GM18873 (cell line): ENCODE measurements at regions not wholly inside any gene's neighbourhood (a gene's known extent, or its start where the extent isn't known, plus 50 kb on each side); places are given as distances from the start of the nearest gene placed in this dataset.

Source experiments
- ATAC-seq: cut with Tn5 transposase; IDR thresholded peaks from one replicate; pipeline ENCODE4 v1.9.1; 2021; ENCODE audit warnings: mild to moderate bottlenecking, moderate library complexity, moderate number of reproducible peaks; ENCODE audit not compliant: unreplicated experiment, low FRiP score

- ATAC-seq: no peak
Observed at GRCh38 chr6:170164271-170164900, 126.5 kb downstream of the DLL1 start.

GRCh38 chr6:170163405-170164170 lies 127.3 kb downstream of the DLL1 start:
- no peak for ATAC-seq

- no peak for ATAC-seq
Observed at GRCh38 chr6:170162775-170163404, 128.0 kb downstream of the DLL1 start.

- no peak for ATAC-seq
Observed at GRCh38 chr6:170162011-170162774, 128.7 kb downstream of the DLL1 start.

GRCh38 chr6:170160628-170161611 lies 130.0 kb downstream of the DLL1 start:
- ATAC-seq: no peak

GRCh38 chr6:170160031-170160627 lies 130.7 kb downstream of the DLL1 start:
- no peak for ATAC-seq

- no peak for ATAC-seq
Observed at GRCh38 chr6:170159022-170159965, 131.6 kb downstream of the DLL1 start.

- ATAC-seq: no peak
Observed at GRCh38 chr6:170158296-170159021, 132.4 kb downstream of the DLL1 start.

- no peak for ATAC-seq
Observed at GRCh38 chr6:170157567-170158218, 133.2 kb downstream of the DLL1 start.

GRCh38 chr6:170156448-170157375 lies 134.2 kb downstream of the DLL1 start:
- no peak for ATAC-seq

- ATAC-seq: no peak
Observed at GRCh38 chr6:170155464-170156196, 135.2 kb downstream of the DLL1 start.

- ATAC-seq: no peak
Observed at GRCh38 chr6:170153436-170154319, 137.2 kb downstream of the DLL1 start.

- ATAC-seq: no peak
Observed at GRCh38 chr6:170152989-170153388, 137.9 kb downstream of the DLL1 start.

GRCh38 chr6:170152124-170152926 lies 138.6 kb downstream of the DLL1 start:
- no peak for ATAC-seq
